Fibroblast of villous mesenchyme (primary cell): ENCODE measurements at regions not wholly inside any gene's neighbourhood (a gene's known extent, or its start where the extent isn't known, plus 50 kb on each side); places are given as distances from the start of the nearest gene placed in this dataset.

ENCODE experiments used
- DNase-seq: peaks from one replicate; pipeline ENCODE4 v3.0.0-alpha.2; 2010; ENCODE audit warnings: low read depth
- H3K4me3 ChIP-seq: 2 replicates; pipeline ENCODE4 v1.5.1; 2011; ENCODE audit warnings: low read depth, mild to moderate bottlenecking, low read length
- CTCF ChIP-seq: IDR thresholded peaks from 2 replicates; pipeline ENCODE4 v1.5.1; 2012; ENCODE audit warnings: low read depth, mild to moderate bottlenecking, low read length; ENCODE audit not compliant: insufficient read depth

- no peak for DNase-seq
- TF ChIP-seq CTCF = no peak
- no peak overlapping the region for H3K4me3 ChIP-seq
These were observed 115.0 kb upstream of the FOXA2 start for GRCh38 chr20:22699396-22699795.

- no peak for DNase-seq
- no peak for TF ChIP-seq CTCF
- H3K4me3 ChIP-seq = no peak overlapping the region
These were observed 116.0 kb upstream of the FOXA2 start for GRCh38 chr20:22700367-22700766.

GRCh38 chr20:22701679-22702308 is 117.4 kb upstream of the FOXA2 start:
- no peak for DNase-seq
- TF ChIP-seq CTCF = no peak
- H3K4me3 ChIP-seq = no peak overlapping the region

GRCh38 chr20:22703843-22704242 is 119.5 kb upstream of the FOXA2 start:
- TF ChIP-seq CTCF = no peak
- DNase-seq = no peak
- no peak overlapping the region for H3K4me3 ChIP-seq

GRCh38 chr20:22711971-22712755 is 127.8 kb upstream of the FOXA2 start:
- no peak overlapping the region for H3K4me3 ChIP-seq
- no peak for DNase-seq
- TF ChIP-seq CTCF = no peak

GRCh38 chr20:22716821-22717351 is 132.5 kb upstream of the FOXA2 start:
- DNase-seq = peak; percentile 35
- TF ChIP-seq CTCF = no peak
- no peak overlapping the region for H3K4me3 ChIP-seq

- no peak for TF ChIP-seq CTCF
- peak; percentile 74 for DNase-seq
- H3K4me3 ChIP-seq = no peak overlapping the region
These were observed 133.1 kb upstream of the FOXA2 start for GRCh38 chr20:22717466-22717865.
